GM23248 (cell line): ENCODE measurements at regions not wholly inside any gene's neighbourhood (a gene's known extent, or its start where the extent isn't known, plus 50 kb on each side); places are given as distances from the start of the nearest gene placed in this dataset.

Experiments used
- DNase-seq: peaks from one replicate; pipeline ENCODE4 v3.0.0-alpha.2; 2015
- H2AFZ ChIP-seq: fragments of 200-600 bp; sonication (generic); 2 replicates; pipeline ENCODE4 v1.6.1; 2016; ENCODE audit warnings: antibody characterized with exemption
- H3F3A ChIP-seq: fragments of 200-600 bp; sonication (generic); 2 replicates; pipeline ENCODE4 v1.6.1; 2016; ENCODE audit warnings: mild to moderate bottlenecking, antibody characterized with exemption, mixed run types; ENCODE audit not compliant: insufficient read depth
- H3K27ac ChIP-seq: fragments of 200-600 bp; sonication (generic); 2 replicates; pipeline ENCODE4 v1.5.1; 2016; ENCODE audit warnings: mild to moderate bottlenecking
- H3K27me3 ChIP-seq: fragments of 200-600 bp; sonication (generic); replicated peaks from 2 replicates; pipeline ENCODE4 v1.6.1; 2016; ENCODE audit warnings: mild to moderate bottlenecking; ENCODE audit not compliant: insufficient read depth
- H3K36me3 ChIP-seq: fragments of 200-600 bp; sonication (generic); 2 replicates; pipeline ENCODE4 v1.6.1; 2016; ENCODE audit warnings: low read depth, mild to moderate bottlenecking
- H3K4me1 ChIP-seq: fragments of 200-600 bp; sonication (generic); 2 replicates; pipeline ENCODE4 v1.6.1; 2016; ENCODE audit warnings: mild to moderate bottlenecking; ENCODE audit not compliant: insufficient read depth
- H3K4me2 ChIP-seq: fragments of 200-600 bp; sonication (generic); one replicate; pipeline ENCODE4 v1.6.1; 2016; ENCODE audit warnings: mild to moderate bottlenecking; ENCODE audit not compliant: unreplicated experiment
- H3K4me3 ChIP-seq: fragments of 200-600 bp; sonication (generic); 2 replicates; pipeline ENCODE4 v1.5.1; 2016; ENCODE audit warnings: mild to moderate bottlenecking
- H3K79me2 ChIP-seq: fragments of 200-600 bp; sonication (generic); 2 replicates; pipeline ENCODE4 v1.6.1; 2016; ENCODE audit warnings: mild to moderate bottlenecking; ENCODE audit not compliant: insufficient read depth
- H3K9ac ChIP-seq: fragments of 200-600 bp; sonication (generic); 2 replicates; pipeline ENCODE4 v1.6.1; 2016; ENCODE audit warnings: mild to moderate bottlenecking
- H3K9me2 ChIP-seq: fragments of 200-600 bp; sonication (generic); 2 replicates; pipeline ENCODE4 v1.6.1; 2016; ENCODE audit warnings: mixed run types, mild to moderate bottlenecking, moderate library complexity; ENCODE audit not compliant: insufficient read depth
- H3K9me3 ChIP-seq: fragments of 200-600 bp; sonication (generic); one replicate; pipeline ENCODE4 v1.6.1; 2017; ENCODE audit warnings: low read depth
- H4K20me1 ChIP-seq: fragments of 200-600 bp; sonication (generic); 2 replicates; pipeline ENCODE4 v1.6.0; 2016; ENCODE audit not compliant: insufficient read depth
- EZH2 ChIP-seq: fragments of 200-600 bp; sonication (generic); IDR thresholded peaks from 2 replicates; pipeline ENCODE4 v1.6.1; 2018; ENCODE audit warnings: antibody characterized with exemption, mild to moderate bottlenecking; ENCODE audit not compliant: insufficient read depth, poor library complexity, severe bottlenecking
- EZH2phosphoT487 ChIP-seq: fragments of 200-600 bp; sonication (generic); IDR thresholded peaks from 2 replicates; pipeline ENCODE4 v1.6.1; 2018; ENCODE audit warnings: antibody characterized with exemption, moderate library complexity, mild to moderate bottlenecking, low read depth; ENCODE audit not compliant: insufficient read depth
- WGBS, 2 experiments: methylation state at CpG; one replicate each; pipeline ENCODE4 v1.1.6; 2015 to 2017; ENCODE audit warnings: low lambda C conversion rate in 2 of 2, low coverage in 1 of 2; ENCODE audit errors: missing lambda C conversion rate in 2 of 2; 5-methylcytosine and 5-hydroxymethylcytosine counted together
- in situ Hi-C: fragments of 300-500 bp; cut with MboI; formaldehyde crosslinking; loops from 2 replicates; pipeline ENCODE4 v1.15.0; 2020

- Histone ChIP-seq H3K4me1 (no peaks in the 10 kb centered on the region), H3K9me2 (no peaks in the 10 kb centered on the region), H3K27ac (no peak overlapping the region), H3K79me2 (no peaks in the 10 kb centered on the region), H3K9ac (no peak overlapping the region), H3F3A (no peaks in the 10 kb centered on the region), H4K20me1 (no peaks in the 10 kb centered on the region), H3K4me2 (no peak overlapping the region), H3K9me3 (no peaks in the 10 kb centered on the region), H3K36me3 (no peaks in the 10 kb centered on the region), H2AFZ (no peak overlapping the region), H3K4me3 (no peak overlapping the region), H3K27me3 (no peaks in the 10 kb centered on the region)
- in situ Hi-C loops: no loop called here
- DNase-seq: no peak
- TF ChIP-seq EZH2phosphoT487 (no peak), EZH2 (no peak)
Observed at GRCh38 chr19:27868007-27868406, 1344.9 kb downstream of the UQCRFS1 start.

GRCh38 chr19:27865927-27866777 is 1346.8 kb downstream of the UQCRFS1 start:
- Histone ChIP-seq H3K4me2 (no peak overlapping the region), H2AFZ (no peak overlapping the region), H3K9ac (no peak overlapping the region), H3K9me2 (no peaks in the 10 kb centered on the region), H3K4me1 (no peaks in the 10 kb centered on the region), H3F3A (no peaks in the 10 kb centered on the region), H3K36me3 (no peaks in the 10 kb centered on the region), H3K9me3 (no peaks in the 10 kb centered on the region), H4K20me1 (no peaks in the 10 kb centered on the region), H3K4me3 (no peak overlapping the region), H3K27me3 (no peaks in the 10 kb centered on the region), H3K79me2 (no peaks in the 10 kb centered on the region), H3K27ac (no peak overlapping the region)
- no peak for DNase-seq
- TF ChIP-seq EZH2phosphoT487 (no peak), EZH2 (no peak)
- in situ Hi-C loops: no loop called here
- 22 to 31% methylated on average over 6 of the region's 6 CpGs for WGBS, 2 experiments

GRCh38 chr19:27861411-27861975 is 1351.5 kb downstream of the UQCRFS1 start:
- Histone ChIP-seq H3K4me1 (no peaks in the 10 kb centered on the region), H3K9ac (no peak overlapping the region), H3F3A (no peaks in the 10 kb centered on the region), H3K79me2 (no peaks in the 10 kb centered on the region), H3K4me2 (no peak overlapping the region), H3K36me3 (no peaks in the 10 kb centered on the region), H3K9me2 (no peaks in the 10 kb centered on the region), H4K20me1 (no peaks in the 10 kb centered on the region), H3K27ac (no peak overlapping the region), H3K9me3 (no peaks in the 10 kb centered on the region), H2AFZ (no peak overlapping the region), H3K27me3 (no peaks in the 10 kb centered on the region), H3K4me3 (no peak overlapping the region)
- no peak for TF ChIP-seq EZH2
- no peak for TF ChIP-seq EZH2phosphoT487
- DNase-seq: no peak
- WGBS, 2 experiments: 28 to 42% methylated on average over 8 of the region's 8 CpGs
- in situ Hi-C loops: no loop called here

- no peaks in the 10 kb centered on the region for H4K20me1 ChIP-seq
- no peak overlapping the region for H3K9ac ChIP-seq
- no peak overlapping the region for H2AFZ ChIP-seq
- H3K27me3 ChIP-seq: no peaks in the 10 kb centered on the region
- no peaks in the 10 kb centered on the region for H3K9me3 ChIP-seq
- H3K9me2 ChIP-seq: no peaks in the 10 kb centered on the region
- H3K27ac ChIP-seq: no peak overlapping the region
- no peak for TF ChIP-seq EZH2phosphoT487
- TF ChIP-seq EZH2: no peak
- H3K4me3 ChIP-seq: no peak overlapping the region
- in situ Hi-C loops: no loop called here
- H3K4me1 ChIP-seq: no peaks in the 10 kb centered on the region
- H3F3A ChIP-seq: no peaks in the 10 kb centered on the region
- 47 to 50% methylated on average over 11 of the region's 11 CpGs for WGBS, 2 experiments
- no peaks in the 10 kb centered on the region for H3K36me3 ChIP-seq
- no peak overlapping the region for H3K4me2 ChIP-seq
- H3K79me2 ChIP-seq: no peaks in the 10 kb centered on the region
- no peak for DNase-seq
Observed at GRCh38 chr19:27860309-27860934, 1352.5 kb downstream of the UQCRFS1 start.
